Activated T-helper 1 cell treated with anti-CD3 and anti-CD28 coated beads, Interleukin-12 subunit alpha, Interleukin-12 subunit beta, Interleukin-2, Interleukin-4 antibody, amounts not matched to agents 30 ng/mL and 10 ng/mL and 1 ng/mL, durations not matched to agents 14 hours and 24 hours and 36 hours (primary cell): ENCODE measurements at regions not wholly inside any gene's neighbourhood (a gene's known extent, or its start where the extent isn't known, plus 50 kb on each side); places are given as distances from the start of the nearest gene placed in this dataset.

Source experiments
- DNase-seq: peaks from one replicate; pipeline ENCODE4 v3.0.0; 2021; ENCODE audit warnings: low spot score
- H3K27ac Mint-ChIP-seq: one replicate; pipeline ENCODE4 v1.8.0; 2021; ENCODE audit warnings: mild to moderate bottlenecking, mixed read lengths
- H3K27me3 Mint-ChIP-seq: one replicate; pipeline ENCODE4 v1.8.0; 2022; ENCODE audit warnings: mild to moderate bottlenecking, moderate library complexity, mixed read lengths; ENCODE audit not compliant: insufficient read depth
- H3K36me3 Mint-ChIP-seq: one replicate; pipeline ENCODE4 v1.8.0; 2021; ENCODE audit warnings: low read depth, mixed read lengths
- H3K4me1 Mint-ChIP-seq: one replicate; pipeline ENCODE4 v1.8.0; 2021; ENCODE audit warnings: low read depth, mixed read lengths
- H3K4me3 Mint-ChIP-seq: one replicate; pipeline ENCODE4 v1.8.0; 2021; ENCODE audit warnings: mild to moderate bottlenecking, moderate library complexity, mixed read lengths
- H3K9me3 Mint-ChIP-seq: one replicate; pipeline ENCODE4 v1.8.0; 2021; ENCODE audit warnings: mixed read lengths
- intact Hi-C: fragments of 100-400 bp; cut with micrococcal nuclease; formaldehyde crosslinking; loops from one replicate; pipeline ENCODE4 v1.15.1; 2024

- DNase-seq = no peak
- intact Hi-C loops = no loop called here
- H3K27me3 Mint-ChIP-seq = peaks cover 1% of the 10 kb centered on the region
- H3K9me3 Mint-ChIP-seq = no peaks in the 10 kb centered on the region
- no peaks in the 10 kb centered on the region for H3K36me3 Mint-ChIP-seq
- H3K4me3 Mint-ChIP-seq = no peak overlapping the region
- H3K4me1 Mint-ChIP-seq = no peaks in the 10 kb centered on the region
- no peak overlapping the region for H3K27ac Mint-ChIP-seq
These were observed 551.4 kb downstream of the BUD13 start for GRCh38 chr11:116221351-116221750.

- H3K36me3 Mint-ChIP-seq = no peaks in the 10 kb centered on the region
- H3K4me1 Mint-ChIP-seq = no peaks in the 10 kb centered on the region
- H3K27ac Mint-ChIP-seq = no peak overlapping the region
- H3K4me3 Mint-ChIP-seq = no peak overlapping the region
- H3K9me3 Mint-ChIP-seq = no peaks in the 10 kb centered on the region
- DNase-seq = no peak
- intact Hi-C loops = no loop called here
- peaks cover 3% of the 10 kb centered on the region for H3K27me3 Mint-ChIP-seq
These were observed 553.6 kb downstream of the BUD13 start for GRCh38 chr11:116219171-116219635.

- no peak for DNase-seq
- H3K4me1 Mint-ChIP-seq = no peaks in the 10 kb centered on the region
- H3K27me3 Mint-ChIP-seq = peaks cover 3% of the 10 kb centered on the region
- intact Hi-C loops = no loop called here
- no peaks in the 10 kb centered on the region for H3K9me3 Mint-ChIP-seq
- H3K4me3 Mint-ChIP-seq = no peak overlapping the region
- no peaks in the 10 kb centered on the region for H3K36me3 Mint-ChIP-seq
- no peak overlapping the region for H3K27ac Mint-ChIP-seq
These were observed 555.3 kb downstream of the BUD13 start for GRCh38 chr11:116217441-116217840.

GRCh38 chr11:116217006-116217405 lies 555.8 kb downstream of the BUD13 start:
- no peaks in the 10 kb centered on the region for H3K36me3 Mint-ChIP-seq
- H3K4me1 Mint-ChIP-seq = no peaks in the 10 kb centered on the region
- H3K9me3 Mint-ChIP-seq = no peaks in the 10 kb centered on the region
- no peak overlapping the region for H3K4me3 Mint-ChIP-seq
- peaks cover 3% of the 10 kb centered on the region for H3K27me3 Mint-ChIP-seq
- intact Hi-C loops = no loop called here
- no peak overlapping the region for H3K27ac Mint-ChIP-seq
- peak; percentile 5 for DNase-seq

- no peaks in the 10 kb centered on the region for H3K4me1 Mint-ChIP-seq
- no peak for DNase-seq
- H3K27me3 Mint-ChIP-seq = peaks cover 5% of the 10 kb centered on the region
- intact Hi-C loops = no loop called here
- no peaks in the 10 kb centered on the region for H3K36me3 Mint-ChIP-seq
- no peak overlapping the region for H3K4me3 Mint-ChIP-seq
- no peaks in the 10 kb centered on the region for H3K9me3 Mint-ChIP-seq
- no peak overlapping the region for H3K27ac Mint-ChIP-seq
These were observed 557.2 kb downstream of the BUD13 start for GRCh38 chr11:116215471-116216113.

- Mint-ChIP-seq H3K4me3 (no peak overlapping the region), H3K4me1 (no peaks in the 10 kb centered on the region), H3K27me3 (peaks cover 4% of the 10 kb centered on the region), H3K9me3 (no peaks in the 10 kb centered on the region), H3K36me3 (no peaks in the 10 kb centered on the region), H3K27ac (no peak overlapping the region)
- DNase-seq = no peak
- intact Hi-C loops = no loop called here
These were observed 561.6 kb downstream of the BUD13 start for GRCh38 chr11:116211147-116211546.

GRCh38 chr11:116210663-116211062 lies 562.1 kb downstream of the BUD13 start:
- Mint-ChIP-seq H3K4me1 (no peaks in the 10 kb centered on the region), H3K9me3 (no peaks in the 10 kb centered on the region), H3K4me3 (no peak overlapping the region), H3K27ac (no peak overlapping the region), H3K36me3 (no peaks in the 10 kb centered on the region), H3K27me3 (peaks cover 4% of the 10 kb centered on the region)
- intact Hi-C loops = no loop called here
- no peak for DNase-seq

GRCh38 chr11:116209255-116209654 lies 563.5 kb downstream of the BUD13 start:
- intact Hi-C loops = no loop called here
- H3K9me3 Mint-ChIP-seq = no peaks in the 10 kb centered on the region
- H3K36me3 Mint-ChIP-seq = no peaks in the 10 kb centered on the region
- H3K27me3 Mint-ChIP-seq = peaks cover 2% of the 10 kb centered on the region
- H3K27ac Mint-ChIP-seq = no peak overlapping the region
- no peaks in the 10 kb centered on the region for H3K4me1 Mint-ChIP-seq
- DNase-seq = no peak
- no peak overlapping the region for H3K4me3 Mint-ChIP-seq

GRCh38 chr11:116207421-116208141 lies 565.2 kb downstream of the BUD13 start:
- no peak overlapping the region for H3K27ac Mint-ChIP-seq
- no peaks in the 10 kb centered on the region for H3K36me3 Mint-ChIP-seq
- no peaks in the 10 kb centered on the region for H3K4me1 Mint-ChIP-seq
- peaks cover 4% of the 10 kb centered on the region for H3K27me3 Mint-ChIP-seq
- intact Hi-C loops = no loop called here
- no peaks in the 10 kb centered on the region for H3K9me3 Mint-ChIP-seq
- DNase-seq = no peak
- H3K4me3 Mint-ChIP-seq = no peak overlapping the region

- H3K9me3 Mint-ChIP-seq = no peaks in the 10 kb centered on the region
- no peak for DNase-seq
- H3K4me3 Mint-ChIP-seq = no peak overlapping the region
- no peak overlapping the region for H3K27ac Mint-ChIP-seq
- intact Hi-C loops = no loop called here
- no peaks in the 10 kb centered on the region for H3K4me1 Mint-ChIP-seq
- peaks cover 4% of the 10 kb centered on the region for H3K27me3 Mint-ChIP-seq
- H3K36me3 Mint-ChIP-seq = no peaks in the 10 kb centered on the region
These were observed 565.8 kb downstream of the BUD13 start for GRCh38 chr11:116207019-116207418.

GRCh38 chr11:116202922-116203321 lies 569.9 kb downstream of the BUD13 start:
- no peak overlapping the region for H3K27ac Mint-ChIP-seq
- H3K36me3 Mint-ChIP-seq = no peaks in the 10 kb centered on the region
- intact Hi-C loops = no loop called here
- H3K4me1 Mint-ChIP-seq = no peaks in the 10 kb centered on the region
- H3K4me3 Mint-ChIP-seq = no peak overlapping the region
- H3K27me3 Mint-ChIP-seq = peaks cover 2% of the 10 kb centered on the region
- no peaks in the 10 kb centered on the region for H3K9me3 Mint-ChIP-seq
- DNase-seq = no peak

- Mint-ChIP-seq H3K4me1 (no peaks in the 10 kb centered on the region), H3K9me3 (no peaks in the 10 kb centered on the region), H3K27ac (no peak overlapping the region), H3K4me3 (no peak overlapping the region), H3K36me3 (no peaks in the 10 kb centered on the region), H3K27me3 (peaks cover 2% of the 10 kb centered on the region)
- DNase-seq = no peak
- intact Hi-C loops = no loop called here
These were observed 572.2 kb downstream of the BUD13 start for GRCh38 chr11:116200564-116200963.

GRCh38 chr11:116199182-116199581 lies 573.6 kb downstream of the BUD13 start:
- Mint-ChIP-seq H3K27me3 (peaks cover 10% of the 10 kb centered on the region), H3K9me3 (no peaks in the 10 kb centered on the region), H3K4me1 (no peaks in the 10 kb centered on the region), H3K36me3 (no peaks in the 10 kb centered on the region), H3K4me3 (no peak overlapping the region), H3K27ac (no peak overlapping the region)
- no peak for DNase-seq
- intact Hi-C loops = no loop called here
